ENCODE measurements at regions not wholly inside any gene's neighbourhood (a gene's known extent, or its start where the extent isn't known, plus 50 kb on each side); places are given as distances from the start of the nearest gene placed in this dataset.

DNA sequence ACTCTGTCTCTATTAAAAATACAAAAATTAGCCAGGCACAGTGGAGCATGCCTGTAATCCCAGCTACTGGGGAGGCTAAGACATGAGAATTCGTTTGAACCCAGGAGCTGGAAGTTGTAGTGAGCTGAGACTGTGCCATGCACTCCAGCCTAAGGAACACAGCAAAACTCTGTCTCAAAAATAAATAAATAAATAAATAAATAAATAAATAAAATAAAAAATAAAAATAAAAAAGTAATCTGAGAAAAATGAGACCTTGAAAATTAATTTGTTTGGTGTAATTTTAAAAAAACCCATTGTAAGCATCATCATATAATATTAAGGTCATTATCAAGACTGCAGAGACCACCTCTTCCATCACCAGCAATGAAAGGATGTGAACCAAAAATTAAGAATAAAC, 997.1 kb downstream of the CDH18 start:
- no peak for TF ChIP-seq CTCF (IDR thresholded peaks at IDR 0.05)
- no peak for ATAC-seq (ENCODE audit: low FRiP score)
- no peak for DNase-seq (ENCODE audit: low spot score)

DNA sequence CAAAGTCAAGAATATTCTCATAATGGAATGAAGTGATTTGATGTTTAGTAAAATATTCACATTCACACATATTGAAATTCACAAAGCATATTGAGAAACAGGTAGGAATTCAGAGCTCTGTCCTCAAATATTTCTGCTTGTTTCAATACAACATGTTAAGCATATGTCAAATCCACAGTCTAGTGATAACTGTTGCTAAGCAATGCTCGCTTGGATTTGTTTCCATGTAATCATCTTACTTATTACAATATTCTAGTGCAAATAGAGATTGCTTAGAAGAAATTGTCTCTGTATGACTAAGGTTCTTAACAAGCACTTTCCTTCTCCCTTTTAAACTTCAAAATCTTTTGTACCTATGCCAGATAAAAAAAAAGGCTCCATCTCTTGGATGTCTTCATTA, 995.7 kb downstream of the CDH18 start:
- DNase-seq (ENCODE audit: low spot score) (no peak), ATAC-seq (ENCODE audit: low FRiP score) (no peak)
- no peak for TF ChIP-seq CTCF (IDR thresholded peaks at IDR 0.05)

DNA sequence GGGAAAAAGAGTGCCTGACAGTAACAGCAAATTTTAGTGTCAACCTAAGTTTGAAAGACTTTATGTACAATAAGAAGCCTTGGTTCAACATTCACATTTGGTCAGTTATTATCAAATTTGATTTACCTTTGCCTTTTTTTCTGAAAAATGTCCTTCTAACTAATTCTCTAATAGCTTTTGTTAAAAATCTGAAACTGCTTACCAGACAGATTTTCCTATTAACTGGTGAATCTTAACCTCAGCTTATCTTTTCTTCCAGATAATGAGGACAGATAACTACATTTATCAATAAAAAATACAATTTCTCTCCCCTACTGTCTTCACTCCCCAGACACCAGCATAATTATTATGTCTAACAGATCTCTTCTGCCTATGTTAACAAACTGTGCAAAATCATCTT, 988.5 kb downstream of the CDH18 start:
- ATAC-seq (ENCODE audit: low FRiP score) (no peak), DNase-seq (ENCODE audit: low spot score) (no peak)
- no peak for TF ChIP-seq CTCF (IDR thresholded peaks at IDR 0.05)

GRCh38 chr5:19001054-19001453, 986.9 kb downstream of the CDH18 start:
- TF ChIP-seq CTCF (IDR thresholded peaks at IDR 0.05) = no peak
- no peak for DNase-seq (ENCODE audit: low spot score)
- no peak for ATAC-seq (ENCODE audit: low FRiP score)

- TF ChIP-seq CTCF (IDR thresholded peaks at IDR 0.05) = no peak
- no peak for ATAC-seq (ENCODE audit: low FRiP score)
These were observed 986.5 kb downstream of the CDH18 start for GRCh38 chr5:19001539-19001938.

GRCh38 chr5:19002111-19002510, 985.9 kb downstream of the CDH18 start:
- ATAC-seq (ENCODE audit: low FRiP score) = no peak
- TF ChIP-seq CTCF (IDR thresholded peaks at IDR 0.05) = no peak

More at GRCh38 chr5:19001539-19001938, 986.5 kb downstream of the CDH18 start:
- DNase-seq (ENCODE audit: low spot score) = no peak

DNA sequence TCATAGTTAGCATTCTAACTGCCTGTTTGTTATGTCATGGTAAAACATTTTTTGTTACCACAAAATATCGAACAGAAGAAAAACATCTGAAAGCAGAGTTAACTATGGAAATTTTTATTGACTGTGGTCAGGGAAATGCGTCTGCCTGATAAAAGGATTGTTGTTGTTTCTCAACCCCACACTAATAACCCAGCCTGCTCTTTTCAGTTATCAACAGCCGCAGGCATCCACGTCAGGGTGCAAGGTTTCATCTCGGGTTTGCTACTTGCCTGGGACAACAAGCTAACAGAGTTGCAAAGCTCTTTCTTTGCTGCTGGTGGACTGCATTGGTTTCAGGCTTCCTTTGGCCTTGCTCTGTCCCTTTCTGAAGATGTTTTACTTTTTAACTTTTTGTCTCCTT, 969.2 kb downstream of the CDH18 start:
- no peak for TF ChIP-seq CTCF (IDR thresholded peaks at IDR 0.05)
- ATAC-seq (ENCODE audit: low FRiP score) = no peak
- DNase-seq (ENCODE audit: low spot score) = no peak

More at GRCh38 chr5:19002111-19002510, 985.9 kb downstream of the CDH18 start:
- no peak for DNase-seq (ENCODE audit: low spot score)

All from omental fat pad (tissue), 3 donors.